ENCODE measurements at regions not wholly inside any gene's neighbourhood (a gene's known extent, or its start where the extent isn't known, plus 50 kb on each side); places are given as distances from the start of the nearest gene placed in this dataset.
A peak's percentile ranks its signal among the peaks of the same experiment; 100 is the strongest.
"Not testable (repeated sequence)": the region's sequence is repeated elsewhere in the genome, so short reads cannot be mapped to it uniquely, and the experiment has no call there.

DNA sequence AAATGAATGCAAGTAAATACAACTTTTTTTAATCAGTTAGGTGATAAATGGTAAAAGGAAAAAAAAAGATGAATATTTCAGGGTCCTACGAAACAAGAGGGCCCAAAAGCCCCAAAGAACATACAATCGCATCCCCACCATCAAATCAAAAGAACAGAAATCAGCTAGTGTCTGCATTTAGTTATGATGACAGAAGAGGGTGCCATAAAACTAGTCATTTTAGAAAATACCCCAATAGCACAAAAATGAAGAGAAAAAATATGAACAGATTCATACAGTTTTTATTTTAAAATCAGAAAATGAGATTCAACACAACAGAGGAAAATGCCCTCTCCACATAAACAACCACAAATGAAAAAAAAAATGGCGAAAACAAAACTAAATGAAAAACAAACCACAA is 905.5 kb downstream of the REEP3 start:
- no peak for DNase-seq (ENCODE audit: low spot score)

DNA sequence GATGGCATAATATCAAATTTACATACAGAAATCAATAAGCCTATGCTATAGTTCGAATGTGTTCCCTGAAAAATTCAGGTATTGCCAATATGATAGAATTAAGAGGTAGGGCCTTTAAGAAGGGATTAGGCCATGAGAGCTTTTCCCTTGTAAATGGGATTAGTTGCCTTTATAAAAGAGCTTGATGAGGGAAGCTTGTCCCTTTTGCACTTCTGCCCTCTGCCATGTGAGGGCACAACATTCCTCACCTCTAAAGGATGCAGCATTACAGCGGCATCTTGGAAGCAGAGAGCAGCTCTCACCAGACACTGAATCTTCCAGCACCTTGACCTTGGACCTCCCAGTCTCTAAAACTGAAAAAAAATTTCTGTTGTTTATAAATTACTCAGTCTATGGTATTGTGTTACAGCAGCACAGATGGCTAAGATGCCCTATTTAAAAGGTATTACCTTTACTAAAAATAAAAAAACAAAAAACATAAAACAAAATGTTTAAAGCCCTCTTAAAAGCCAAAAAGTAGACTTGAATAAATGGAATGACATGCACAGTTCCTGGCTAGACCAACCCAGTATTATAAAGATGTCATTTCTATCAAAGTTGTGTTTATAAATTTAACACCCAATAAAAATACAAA is 909.6 kb downstream of the REEP3 start:
- DNase-seq (ENCODE audit: low spot score), result peak; percentile 3

DNA sequence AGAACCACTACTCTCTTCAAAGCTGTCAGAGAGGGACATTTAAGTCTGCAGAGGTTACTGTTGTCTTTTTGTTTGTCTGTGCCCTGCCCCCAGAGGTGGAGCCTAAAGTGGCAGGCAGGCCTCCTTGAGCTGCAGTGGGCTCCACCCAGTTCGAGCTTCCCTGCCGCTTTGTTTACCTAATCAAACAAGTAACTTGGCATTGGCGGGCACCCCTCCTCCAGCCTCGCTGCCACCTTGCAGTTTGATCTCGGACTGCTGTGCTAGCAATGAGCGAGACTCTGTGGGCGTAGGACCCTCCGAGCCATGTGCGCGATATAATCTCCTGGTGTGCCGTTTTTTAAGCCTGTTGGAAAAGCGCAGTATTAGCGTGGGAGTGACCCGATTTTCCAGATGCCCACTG is 920.7 kb downstream of the REEP3 start:
- DNase-seq (ENCODE audit: low spot score), result not testable (repeated sequence)

DNA sequence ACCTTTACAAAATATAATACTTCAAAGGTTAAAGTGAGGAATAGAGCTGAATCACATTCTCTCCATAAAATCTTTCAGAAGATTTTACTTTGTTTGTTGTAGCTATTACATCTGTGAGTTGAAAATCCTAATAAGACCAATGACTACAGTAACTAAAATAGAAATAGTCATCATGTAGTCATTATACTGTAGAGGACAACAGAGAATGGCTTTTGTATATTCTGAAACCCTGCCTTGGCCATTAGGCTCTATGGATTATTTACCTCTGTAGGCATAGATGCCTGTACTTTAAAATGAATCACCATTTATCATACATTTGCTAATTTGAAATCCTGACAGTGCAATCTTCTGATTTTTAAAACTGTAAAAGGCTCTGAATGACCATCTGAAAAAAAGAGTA is 923.0 kb downstream of the REEP3 start:
- no peak for DNase-seq (ENCODE audit: low spot score)

DNA sequence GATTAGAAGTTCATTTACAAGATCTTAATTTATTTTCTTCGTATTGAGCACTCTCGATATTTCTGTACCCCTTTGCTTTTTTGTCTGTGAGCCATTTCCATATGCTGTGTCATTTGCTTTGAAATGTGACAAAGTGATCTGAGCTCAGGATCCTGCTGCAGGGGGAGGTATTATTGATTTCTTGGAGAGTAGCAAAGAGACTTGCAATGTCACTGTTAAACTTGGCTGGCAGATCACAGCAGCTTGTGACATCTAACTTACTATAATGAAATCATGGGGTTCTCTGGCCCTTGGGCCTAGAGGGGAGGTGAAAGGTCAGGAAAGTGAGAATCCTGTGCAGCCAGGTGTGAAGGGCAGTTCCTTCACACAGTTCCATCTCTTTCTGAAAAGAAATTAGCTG is 923.4 kb downstream of the REEP3 start:
- DNase-seq (ENCODE audit: low spot score), result no peak

DNA sequence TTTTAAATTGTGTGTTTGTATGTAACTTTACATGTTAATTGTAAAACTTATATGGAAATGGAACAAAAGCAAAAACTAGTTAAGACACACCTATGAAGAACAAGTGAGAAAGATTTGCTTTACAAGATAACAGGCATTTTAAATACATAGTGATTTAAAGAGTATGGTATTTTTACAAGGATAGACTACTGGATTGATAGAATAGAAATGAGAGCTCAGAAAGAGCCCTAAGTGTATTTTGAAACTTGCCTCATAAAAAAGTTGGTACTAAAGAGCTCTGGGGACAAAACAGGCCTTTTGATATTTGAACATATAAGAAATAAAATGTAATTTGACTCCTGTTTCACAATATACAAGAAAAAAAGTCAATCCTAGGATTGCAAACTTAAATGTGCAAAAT is 928.4 kb downstream of the REEP3 start:
- no peak for DNase-seq (ENCODE audit: low spot score)

DNA sequence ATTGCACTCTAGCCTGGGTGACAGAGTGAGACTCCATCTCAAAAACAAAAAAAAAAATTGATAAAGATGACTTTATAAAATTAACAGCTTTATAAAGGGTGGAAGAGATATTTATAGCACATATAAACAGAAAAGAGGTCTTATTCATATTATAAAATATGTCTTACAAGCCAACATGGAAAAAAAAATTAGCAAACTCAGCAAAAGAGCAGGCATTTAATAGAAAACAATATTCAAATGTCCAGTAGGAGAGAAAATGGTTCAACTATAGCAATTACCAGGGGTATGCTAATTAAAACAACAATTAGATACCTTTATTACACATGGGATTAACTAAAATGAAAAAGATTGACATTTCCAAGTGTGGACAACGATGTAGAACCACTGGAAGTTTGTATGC is 929.1 kb downstream of the REEP3 start:
- DNase-seq (ENCODE audit: low spot score), result no peak

DNA sequence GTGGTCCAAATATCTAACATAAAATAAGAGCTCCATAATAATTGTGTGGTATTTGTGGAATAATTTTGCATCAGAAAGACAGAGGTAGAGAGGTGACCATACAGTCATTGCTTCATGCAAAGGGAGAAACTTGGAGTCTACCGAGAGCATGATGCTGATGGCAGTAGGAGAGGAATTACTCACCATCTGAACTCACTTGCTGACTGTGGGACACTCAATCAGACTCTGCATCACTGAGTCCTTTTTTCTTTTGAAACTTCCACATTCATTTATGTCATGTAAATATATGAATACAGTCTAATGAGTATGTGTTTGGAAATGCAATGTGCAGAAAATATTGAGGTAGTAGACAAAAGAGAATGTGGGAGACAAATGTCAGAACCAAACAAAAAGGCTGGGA is 933.8 kb downstream of the REEP3 start:
- no peak for DNase-seq (ENCODE audit: low spot score)

DNA sequence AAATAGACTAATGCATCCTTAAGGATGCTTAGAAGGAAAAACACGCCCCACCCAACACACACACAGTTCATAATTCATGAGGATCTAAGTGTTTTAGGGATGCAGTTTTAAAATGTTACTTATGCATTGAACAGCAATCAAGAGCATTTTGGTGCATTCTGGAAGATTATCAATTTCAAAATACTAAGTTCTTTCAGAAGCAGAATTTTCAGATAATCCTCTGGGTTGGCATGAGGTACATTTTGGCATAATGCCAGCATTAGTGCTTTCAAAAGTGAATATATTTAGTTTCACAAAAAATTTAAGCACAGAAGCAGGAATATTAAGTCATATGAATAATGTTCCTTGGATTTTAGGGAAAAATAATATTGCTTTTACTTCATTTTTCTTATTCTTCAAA is 937.1 kb downstream of the REEP3 start:
- no peak for DNase-seq (ENCODE audit: low spot score)

DNA sequence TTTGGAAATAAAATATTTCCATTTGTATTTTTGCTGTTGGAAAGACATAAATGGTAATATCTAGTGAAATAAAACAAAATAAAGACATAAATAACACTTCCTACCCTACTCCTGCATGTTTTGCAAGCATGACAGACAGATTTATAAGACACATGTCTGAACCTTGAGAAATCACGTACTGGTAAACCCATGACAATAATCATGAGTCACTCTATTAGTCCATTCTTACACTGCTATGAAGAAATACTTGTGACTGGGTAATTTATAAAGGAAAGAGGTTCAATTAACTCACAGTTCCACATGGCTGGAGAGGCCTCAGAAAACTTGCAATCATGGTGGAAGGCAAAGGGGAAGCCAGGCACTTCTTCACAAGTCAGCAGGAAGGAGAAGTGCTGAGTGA is 942.2 kb downstream of the REEP3 start:
- no peak for DNase-seq (ENCODE audit: low spot score)

DNA sequence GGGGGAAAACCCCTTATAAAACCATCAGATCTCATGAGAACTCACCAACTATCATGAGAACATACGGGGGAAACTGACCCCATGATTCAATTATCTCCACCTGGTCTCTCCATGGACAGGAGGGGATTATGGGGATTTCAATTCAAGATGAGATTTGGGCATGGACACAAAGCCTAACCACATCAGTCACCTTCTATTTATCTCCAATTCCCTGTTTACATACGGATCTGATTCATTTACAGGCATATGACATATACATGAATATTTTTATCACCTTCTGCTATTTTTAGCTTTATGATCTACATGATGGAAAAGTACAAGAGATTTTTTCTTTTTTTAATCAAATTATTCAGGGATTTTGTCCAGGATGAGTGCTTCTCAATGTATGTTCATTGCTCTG is 944.5 kb downstream of the REEP3 start:
- DNase-seq (ENCODE audit: low spot score), result no peak

DNA sequence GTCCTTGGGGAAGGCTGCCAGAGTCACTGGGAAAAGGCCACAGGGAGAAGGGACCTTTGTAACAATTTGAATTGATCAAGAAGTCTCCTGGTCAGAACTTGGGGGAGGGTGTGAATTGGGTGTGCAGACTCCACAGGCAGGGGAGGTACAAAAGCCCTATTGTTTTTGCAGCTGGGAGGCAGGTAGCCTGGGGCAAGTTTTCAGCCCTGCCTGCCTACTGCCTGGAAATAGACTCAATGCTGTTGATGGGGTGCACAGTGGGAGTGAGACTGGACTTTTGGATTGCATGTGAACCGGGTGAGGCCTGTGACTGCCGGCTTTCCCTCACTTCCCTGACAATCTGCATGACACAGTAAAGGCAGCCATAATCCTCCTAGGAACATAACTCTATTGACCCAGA is 947.0 kb downstream of the REEP3 start:
- DNase-seq (ENCODE audit: low spot score), result no peak

DNA sequence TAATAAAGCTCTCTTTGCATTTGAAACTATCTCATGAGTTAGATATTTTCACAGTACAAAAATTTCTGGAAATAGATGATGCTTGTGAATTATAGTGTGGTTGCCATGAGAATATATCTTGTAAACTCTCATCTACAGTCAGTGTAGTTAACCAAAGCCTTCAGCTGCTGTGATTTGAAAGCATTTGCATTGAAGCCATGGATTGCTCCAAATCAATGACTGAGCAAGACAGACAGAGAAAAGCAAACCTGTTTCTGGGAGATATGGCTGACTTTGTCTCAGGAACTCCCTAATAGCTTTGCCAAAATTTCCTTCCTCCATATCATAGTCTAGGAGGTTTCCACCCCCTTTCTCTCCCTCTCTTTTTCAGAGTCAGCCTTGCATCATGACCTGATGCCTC is 955.3 kb downstream of the REEP3 start:
- DNase-seq (ENCODE audit: low spot score), result no peak

DNA sequence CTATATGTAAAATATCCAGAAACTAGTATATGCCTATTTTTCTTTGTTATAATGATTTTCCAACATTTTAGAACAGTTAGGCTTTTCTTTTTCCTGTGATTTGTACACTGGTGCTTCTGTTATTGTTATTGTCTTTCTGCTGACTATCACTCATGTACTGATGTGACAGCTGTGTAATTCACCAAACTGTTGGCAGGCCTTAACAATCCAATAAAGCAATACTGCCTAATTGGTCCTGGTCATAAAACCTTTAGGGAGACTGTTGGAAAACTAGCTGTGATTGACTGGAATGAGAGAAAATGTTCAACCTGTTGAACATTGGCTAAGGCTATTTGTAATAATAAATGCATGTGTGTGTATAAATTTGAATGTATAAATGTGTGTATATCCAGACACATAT is 956.6 kb downstream of the REEP3 start:
- DNase-seq (ENCODE audit: low spot score), result no peak

DNA sequence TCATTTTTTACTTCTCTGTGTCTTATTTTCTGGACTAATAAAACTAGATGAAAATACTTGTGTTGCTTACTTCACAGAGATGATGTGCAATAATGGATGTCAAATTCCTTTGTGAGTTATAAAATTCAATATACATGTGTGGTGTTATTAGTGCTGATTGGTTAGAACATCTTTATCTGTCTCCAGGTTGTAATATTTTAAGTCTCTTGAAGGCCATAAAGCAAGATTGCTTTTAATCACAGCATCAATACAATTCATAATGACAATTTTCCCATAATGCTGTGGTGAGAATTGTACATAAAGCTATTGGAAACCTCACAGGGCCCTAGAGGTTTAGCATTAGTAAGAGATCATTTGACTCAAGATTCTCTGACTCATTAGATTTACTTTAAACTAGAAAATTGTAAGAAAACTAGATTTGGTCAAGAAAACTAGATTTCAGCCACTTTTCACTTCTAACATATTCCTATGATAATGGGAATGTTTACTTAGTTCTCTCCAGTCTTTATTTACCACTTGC is 963.7 kb downstream of the REEP3 start:
- DNase-seq (ENCODE audit: low spot score), result no peak

DNA sequence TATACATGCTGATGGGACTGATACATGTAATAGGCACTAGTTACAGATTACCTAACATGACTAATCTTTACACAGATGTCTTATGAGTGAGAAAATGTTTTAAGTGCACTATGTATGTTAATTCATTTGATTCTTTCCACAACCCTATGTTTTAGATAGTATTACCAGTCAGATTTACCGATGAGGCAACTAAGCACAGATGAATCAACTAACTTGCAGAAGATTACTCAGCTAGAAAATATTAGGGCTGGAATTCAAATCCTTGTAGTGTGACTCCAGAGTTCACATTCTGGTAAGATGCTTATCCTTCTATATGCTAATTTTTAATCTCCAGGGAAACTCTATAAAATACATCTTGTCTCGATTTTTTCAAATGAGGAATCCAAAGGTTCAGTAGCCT is 964.9 kb downstream of the REEP3 start:
- DNase-seq (ENCODE audit: low spot score), result no peak

DNA sequence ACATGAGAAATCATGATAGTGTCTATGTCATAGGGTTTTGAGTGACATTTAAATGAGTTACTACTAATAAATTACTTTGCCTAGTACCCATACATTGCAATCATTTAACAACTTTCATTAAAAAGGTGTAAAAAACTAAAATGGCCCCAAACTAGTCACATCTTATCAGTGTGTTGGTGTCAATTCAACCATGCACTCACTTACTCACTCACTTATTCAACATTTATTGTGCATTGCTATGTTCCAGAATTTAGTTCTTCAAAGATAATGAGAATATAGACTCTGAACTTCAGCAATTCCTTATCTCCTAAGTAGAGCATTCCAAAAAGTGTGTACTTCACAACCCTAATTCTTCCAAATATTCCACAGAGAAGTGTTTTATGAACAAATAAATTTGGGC is 965.7 kb downstream of the REEP3 start:
- DNase-seq (ENCODE audit: low spot score), result no peak

DNA sequence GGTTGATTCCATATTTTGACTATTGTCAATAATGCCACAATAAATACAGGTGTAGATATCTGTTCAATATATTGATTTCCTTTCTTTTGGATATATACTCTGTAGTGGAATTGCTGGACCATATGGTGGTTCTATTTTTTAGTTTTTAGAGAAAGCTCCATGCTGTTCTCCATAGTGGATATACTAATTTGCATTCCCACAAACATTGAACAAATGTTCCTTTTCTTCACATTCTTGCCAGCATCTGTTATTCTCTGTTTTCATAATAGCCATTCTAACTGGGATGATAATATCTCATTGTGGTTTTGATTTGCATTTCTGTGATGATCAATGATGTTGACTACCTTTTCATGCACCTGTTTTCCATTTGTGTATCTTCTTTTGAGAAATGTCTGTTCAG is 973.7 kb downstream of the REEP3 start:
- DNase-seq (ENCODE audit: low spot score), result no peak

DNA sequence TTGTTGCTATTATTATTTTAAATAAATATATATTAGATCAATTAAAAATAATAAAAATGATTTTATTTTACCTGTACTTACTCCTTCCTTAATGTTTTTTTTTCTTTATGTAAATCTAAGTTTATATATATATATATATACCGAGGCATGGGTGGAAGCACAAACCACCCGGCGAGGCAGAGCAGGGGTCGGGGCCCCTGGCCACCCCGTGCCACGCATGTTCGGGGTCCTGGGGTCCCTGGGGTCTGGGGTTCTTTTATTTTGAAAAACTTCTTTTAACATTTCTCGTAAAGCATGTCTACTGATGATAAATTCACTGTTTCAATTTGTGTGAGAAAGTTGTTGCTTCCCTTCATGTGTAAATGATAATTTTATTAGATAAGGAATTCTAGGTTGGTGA is 976.1 kb downstream of the REEP3 start:
- no peak for DNase-seq (ENCODE audit: low spot score)

DNA sequence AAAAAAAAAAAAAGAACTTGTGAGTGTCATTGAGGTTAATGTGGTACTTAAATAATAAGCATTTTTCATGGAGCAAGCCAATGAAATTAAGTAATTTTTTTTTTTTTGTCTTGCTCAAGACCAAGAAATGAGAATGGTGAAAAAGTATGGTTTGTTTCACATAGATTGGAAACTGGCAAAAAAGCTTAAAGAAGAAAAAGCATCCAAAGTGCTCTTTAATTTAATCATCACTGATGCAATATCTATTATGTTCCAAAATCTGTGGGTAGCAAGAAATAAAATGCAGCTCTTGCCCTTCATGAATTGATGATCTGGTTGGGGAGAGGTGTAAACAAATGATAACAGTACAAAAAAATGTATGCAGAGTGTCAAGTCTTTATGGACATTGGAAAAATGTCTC is 980.6 kb downstream of the REEP3 start:
- DNase-seq (ENCODE audit: low spot score), result no peak

DNA sequence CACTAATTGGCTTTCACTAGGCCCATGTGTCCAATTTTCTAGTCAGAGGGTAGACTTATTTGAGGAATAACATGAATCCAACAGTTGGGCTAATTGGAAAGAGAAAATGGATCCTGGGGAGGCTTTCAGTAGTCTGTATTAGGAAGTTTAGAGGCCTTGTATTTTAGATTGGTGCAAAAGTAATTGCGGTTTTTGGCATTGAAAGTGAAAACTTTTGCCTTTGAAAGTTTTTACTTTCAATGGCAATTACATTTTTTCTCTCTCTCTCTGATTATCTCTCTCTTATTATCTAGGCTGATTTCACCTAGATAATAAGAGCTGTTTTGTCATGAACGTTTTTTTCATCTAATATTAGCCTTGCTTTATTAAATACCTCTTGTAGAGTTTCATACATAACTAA is 981.7 kb downstream of the REEP3 start:
- DNase-seq (ENCODE audit: low spot score), result no peak

DNA sequence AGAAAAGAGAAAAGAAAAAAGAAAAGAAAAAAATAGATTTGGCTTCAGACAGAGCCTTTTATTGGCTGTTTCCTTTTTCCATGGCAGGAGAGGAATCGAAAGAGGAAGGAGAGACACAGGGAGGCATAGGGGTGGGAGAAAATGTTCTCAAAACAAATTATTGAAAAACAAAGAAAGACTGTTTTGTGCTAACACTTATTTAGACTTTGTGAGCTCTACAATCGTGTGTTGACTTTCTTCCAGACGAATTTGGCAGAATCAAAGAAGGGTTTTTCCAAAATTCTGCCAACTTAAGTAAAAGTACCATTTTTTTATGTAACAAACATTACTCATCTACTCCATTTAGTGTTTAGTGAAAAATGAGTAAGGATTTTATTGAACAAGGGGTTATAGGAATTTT is 982.2 kb downstream of the REEP3 start:
- no peak for DNase-seq (ENCODE audit: low spot score)

DNA sequence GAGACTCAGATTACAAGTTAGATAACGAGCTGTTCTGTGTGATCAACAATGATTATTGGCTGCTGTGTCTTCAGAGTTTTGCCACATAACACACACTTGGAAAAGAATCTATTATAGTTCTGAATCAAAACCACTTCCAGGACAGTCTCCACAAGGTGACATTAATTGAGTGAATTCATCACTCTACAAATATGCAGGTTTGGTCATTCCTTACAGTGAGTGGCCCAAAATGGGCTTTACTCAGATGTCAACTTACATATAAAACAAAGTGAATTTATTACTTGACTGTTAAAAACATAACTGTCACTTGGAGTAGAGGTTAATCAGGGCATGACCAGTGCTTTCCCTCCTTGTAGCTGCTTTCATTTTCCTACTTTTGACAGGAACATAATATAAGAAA is 984.3 kb downstream of the REEP3 start:
- no peak for DNase-seq (ENCODE audit: low spot score)

DNA sequence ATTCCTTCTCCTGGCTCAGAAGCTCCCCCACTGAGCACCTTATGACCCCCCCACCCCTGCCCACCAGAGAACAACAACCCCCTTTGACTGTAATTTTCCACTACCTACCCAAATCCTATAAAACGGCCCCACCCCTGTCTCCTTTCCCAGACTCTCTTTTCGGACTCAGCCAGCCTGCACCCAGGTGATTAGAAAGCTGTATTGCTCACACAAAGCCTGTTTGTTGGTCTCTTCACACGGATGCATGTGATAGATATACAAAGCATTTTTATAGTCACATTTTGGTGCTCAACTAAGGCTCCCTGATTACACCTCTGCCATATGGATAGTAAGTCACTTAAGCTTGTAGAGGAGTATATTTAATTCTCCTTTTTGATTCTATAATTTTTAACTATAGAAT is 985.8 kb downstream of the REEP3 start:
- no peak for DNase-seq (ENCODE audit: low spot score)

DNA sequence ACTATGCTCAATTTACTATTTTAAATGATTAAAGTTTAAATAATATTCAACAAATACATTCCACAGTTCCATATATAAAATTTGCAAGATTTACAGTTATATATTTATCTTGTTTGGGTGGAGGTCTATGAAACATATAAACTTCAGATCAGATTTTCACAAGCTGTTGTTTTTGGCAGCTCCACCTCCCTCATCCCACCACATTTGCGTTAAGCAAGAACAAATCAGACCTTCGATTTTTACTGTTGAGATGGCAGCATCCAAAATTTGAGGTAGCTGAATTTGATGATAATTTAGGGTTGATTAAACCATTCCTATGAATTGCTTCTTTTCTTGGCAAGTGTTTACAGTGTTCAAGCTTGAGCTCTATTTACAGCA is 986.4 kb downstream of the REEP3 start:
- no peak for DNase-seq (ENCODE audit: low spot score)
